GM12878 (cell line): ENCODE measurements at regions not wholly inside any gene's neighbourhood (a gene's known extent, or its start where the extent isn't known, plus 50 kb on each side); places are given as distances from the start of the nearest gene placed in this dataset.

Source experiments
- ATAC-seq: fragments of 200-7000 bp; cut with Tn5 transposase; 3 replicates; pipeline ENCODE4 v1.9.1; 2020; ENCODE audit warnings: mild to moderate bottlenecking, moderate library complexity
- BruUV-seq: library from RNA; stranded (reverse); fragments of 400-500 nt; replicated peaks from 2 replicates; lab custom pipeline; 2021; lab: Mats Ljungman, UMichigan
- CTCF ChIA-PET: fragments of 300-600 bp; sonication (Branson Sonifier 250); formaldehyde crosslinking; extraction: SDS; loops from one replicate; lab custom pipeline; 2021; ENCODE audit warnings: inconsistent platforms; lab: Yijun Ruan, JAX
- POLR2A ChIA-PET: fragments of 350-600 bp; formaldehyde crosslinking; extraction: SDS; loops from one replicate; lab custom pipeline; 2021; ENCODE audit warnings: inconsistent platforms; lab: Charles Lee
- RAD21 ChIA-PET: fragments of 300-600 bp; sonication (Branson Sonifier 250); formaldehyde crosslinking; loops from one replicate; lab custom pipeline; 2023; ENCODE audit warnings: antibody characterized with exemption; ENCODE audit not compliant: unreplicated experiment; lab: Charles Lee
- SMC1A ChIA-PET: fragments of 300-600 bp; sonication (Branson Sonifier 250); formaldehyde crosslinking; loops from one replicate; lab custom pipeline; 2023; ENCODE audit not compliant: unreplicated experiment, uncharacterized antibody; lab: Charles Lee
- DNase-seq: peaks from one replicate; pipeline ENCODE4 v3.0.0-alpha.2; 2011; ENCODE audit warnings: low read depth, low spot score
- FAIRE-seq: peaks from 3 replicates; lab custom pipeline; 2011; peaks lifted over from hg19 to GRCh38; lab: Jason Lieb, UNC
- H2AFZ ChIP-seq: 2 replicates; pipeline ENCODE4 v1.6.0; 2011; ENCODE audit warnings: low read depth, low read length, control low read depth; ENCODE audit not compliant: control insufficient read depth
- H3K27ac ChIP-seq: 2 replicates; pipeline ENCODE4 v1.5.1; 2011; ENCODE audit warnings: control low read depth; ENCODE audit not compliant: control insufficient read depth, insufficient read depth
- H3K27me3 ChIP-seq, 2 experiments: replicated peaks in 1 of 2; 2 replicates each; pipeline versions ENCODE4 v1.6.0 to v1.6.1; 2011; ENCODE audit warnings: low read length in 1 of 2; ENCODE audit not compliant: control insufficient read depth in 2 of 2, insufficient read depth in 2 of 2
- H3K36me3 ChIP-seq, 2 experiments: 2 replicates each; pipeline ENCODE4 v1.5.1; 2011; ENCODE audit warnings: low read length in 1 of 2; ENCODE audit not compliant: control insufficient read depth in 2 of 2, insufficient read depth in 2 of 2
- H3K4me1 ChIP-seq: 2 replicates; pipeline ENCODE4 v1.6.1; 2011; ENCODE audit warnings: mild to moderate bottlenecking, low read length, moderate library complexity, mixed read lengths; ENCODE audit not compliant: control insufficient read depth, insufficient read depth
- H3K4me2 ChIP-seq: 2 replicates; pipeline ENCODE4 v1.6.0; 2011; ENCODE audit warnings: control low read depth; ENCODE audit not compliant: control insufficient read depth, insufficient read depth
- H3K4me3 ChIP-seq: fragments of 200-600 bp; sonication (generic); 2 replicates; pipeline ENCODE4 v1.5.1; 2016
- H3K79me2 ChIP-seq: 2 replicates; pipeline ENCODE4 v1.6.0; 2011; ENCODE audit warnings: low read length; ENCODE audit not compliant: control insufficient read depth, insufficient read depth
- H3K9ac ChIP-seq: 2 replicates; pipeline ENCODE4 v1.8.0; 2011; ENCODE audit warnings: low read length, control low read depth, mixed read lengths; ENCODE audit not compliant: control insufficient read depth, insufficient read depth
- H3K9me3 ChIP-seq: replicated peaks from 3 replicates; pipeline ENCODE4 v1.5.1; 2011; ENCODE audit warnings: mild to moderate bottlenecking, low read length; ENCODE audit not compliant: control insufficient read depth, insufficient read depth
- H4K20me1 ChIP-seq: 2 replicates; pipeline ENCODE4 v1.6.0; 2011; ENCODE audit not compliant: control insufficient read depth, insufficient read depth
- ESRRA ChIP-seq: IDR thresholded peaks from 2 replicates; pipeline ENCODE4 v1.6.1; 2012; ENCODE audit warnings: mild to moderate bottlenecking, low read length, improper control_type of control experiment
- HDAC2 ChIP-seq: fragments of 200-600 bp; sonication (generic); IDR thresholded peaks from 2 replicates; pipeline ENCODE4 v1.6.1; 2017
- JUND ChIP-seq: IDR thresholded peaks from 2 replicates; pipeline ENCODE4 v1.6.1; 2012; ENCODE audit warnings: low read depth, mild to moderate bottlenecking, low read length, improper control_type of control experiment, moderate library complexity
- POLR2A ChIP-seq: IDR thresholded peaks from 2 replicates; pipeline ENCODE4 v1.6.1; 2011; ENCODE audit warnings: low read depth, mild to moderate bottlenecking, low read length
- SIX5 ChIP-seq: IDR thresholded peaks from 2 replicates; pipeline ENCODE4 v1.6.1; 2011; ENCODE audit warnings: mild to moderate bottlenecking, low read depth, low read length, moderate library complexity; ENCODE audit not compliant: severe bottlenecking
- SMARCA5 ChIP-seq: fragments of 450-650 bp; IDR thresholded peaks from 2 replicates; pipeline ENCODE4 v1.6.1; 2017; ENCODE audit warnings: mild to moderate bottlenecking
- TAF1 ChIP-seq: IDR thresholded peaks from 2 replicates; pipeline ENCODE4 v1.6.1; 2011; ENCODE audit warnings: mild to moderate bottlenecking, low read depth, low read length, borderline replicate concordance
- TARDBP ChIP-seq: IDR thresholded peaks from 2 replicates; pipeline ENCODE4 v1.6.1; 2016; ENCODE audit warnings: borderline replicate concordance
- ZNF384 ChIP-seq: IDR thresholded peaks from 2 replicates; pipeline ENCODE4 v1.6.1; 2012; ENCODE audit warnings: low read depth, mild to moderate bottlenecking, low read length, improper control_type of control experiment, borderline replicate concordance
- WGBS: methylation state at CpG from one replicate; pipeline ENCODE4 v1.1.6; 2016; ENCODE audit warnings: low lambda C conversion rate; ENCODE audit not compliant: insufficient replicate concordance, insufficient coverage; ENCODE audit errors: missing lambda C conversion rate; 5-methylcytosine and 5-hydroxymethylcytosine counted together
- in situ Hi-C: fragments of 300-500 bp; cut with MboI; formaldehyde crosslinking; loops from 9 replicates; pipeline ENCODE4 v1.14.3; 2018; ENCODE audit warnings: mixed read lengths
- intact Hi-C: fragments of 100-400 bp; cut with micrococcal nuclease; formaldehyde crosslinking; loops from one replicate; pipeline ENCODE4 v1.14.2; 2022; ENCODE audit not compliant: unreplicated experiment
- TF ChIP-seq, protein P1 (sequence below): IDR thresholded peaks from 2 replicates; pipeline ENCODE4 v1.6.1; 2011; ENCODE audit warnings: borderline replicate concordance, low read depth, mild to moderate bottlenecking, moderate library complexity, low read length; ENCODE audit not compliant: insufficient read depth, poor library complexity, severe bottlenecking
- TF ChIP-seq, protein P2 (sequence below): fragments of 450-650 bp; IDR thresholded peaks from 2 replicates; pipeline ENCODE4 v1.6.1; 2017; ENCODE audit warnings: mild to moderate bottlenecking, moderate library complexity
- TF ChIP-seq, protein P3 (sequence below): fragments of 450-650 bp; IDR thresholded peaks from 2 replicates; pipeline ENCODE4 v1.6.1; 2016; ENCODE audit warnings: mild to moderate bottlenecking
- TF ChIP-seq, protein P4 (sequence below): fragments of 450-650 bp; IDR thresholded peaks from 2 replicates; pipeline ENCODE4 v1.6.1; 2016; ENCODE audit warnings: mild to moderate bottlenecking
- TF ChIP-seq, protein P5 (sequence below): IDR thresholded peaks from 2 replicates; pipeline ENCODE4 v1.6.1; 2011; ENCODE audit warnings: low read depth, low read length, improper control_type of control experiment, borderline replicate concordance

DNA sequence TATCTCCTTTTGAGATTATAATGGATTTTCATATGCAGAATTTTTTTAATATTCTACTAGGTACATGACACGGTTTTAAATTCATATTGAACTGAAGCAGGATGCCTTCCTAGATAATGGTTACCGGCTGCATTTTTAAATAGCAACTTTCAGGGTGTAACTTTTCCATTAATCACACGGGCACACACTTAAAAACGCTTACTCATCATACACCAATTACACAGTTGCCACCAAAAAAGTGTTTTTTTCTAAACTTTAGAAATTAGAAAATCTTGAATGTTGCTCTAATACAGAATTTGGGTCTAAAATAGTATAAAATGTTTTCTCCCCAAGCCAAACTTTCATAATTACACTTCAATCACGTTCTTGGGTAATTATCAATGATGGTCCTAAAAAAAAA is 149.1 kb upstream of the RNF32 start:
- Histone ChIP-seq H3K4me2 (no peak overlapping the region), H3K4me1 (no peaks in the 10 kb centered on the region), H2AFZ (no peak overlapping the region), H3K27me3 (no peaks in the 10 kb centered on the region), H3K36me3 (no peaks in the 10 kb centered on the region), H3K4me3 (no peak overlapping the region), H4K20me1 (no peaks in the 10 kb centered on the region)
- WGBS = 2% methylated on average over 5 of the region's 5 CpGs
- no peak for FAIRE-seq
- intact Hi-C loops = no loop called here
- TF ChIP-seq ZNF384 (no peak), SIX5 (no peak), HDAC2 (no peak), SMARCA5 (no peak), ESRRA (no peak), POLR2A (no peak), TAF1 (no peak), JUND (no peak), TARDBP (no peak)
- TF ChIP-seq, protein P1, sequence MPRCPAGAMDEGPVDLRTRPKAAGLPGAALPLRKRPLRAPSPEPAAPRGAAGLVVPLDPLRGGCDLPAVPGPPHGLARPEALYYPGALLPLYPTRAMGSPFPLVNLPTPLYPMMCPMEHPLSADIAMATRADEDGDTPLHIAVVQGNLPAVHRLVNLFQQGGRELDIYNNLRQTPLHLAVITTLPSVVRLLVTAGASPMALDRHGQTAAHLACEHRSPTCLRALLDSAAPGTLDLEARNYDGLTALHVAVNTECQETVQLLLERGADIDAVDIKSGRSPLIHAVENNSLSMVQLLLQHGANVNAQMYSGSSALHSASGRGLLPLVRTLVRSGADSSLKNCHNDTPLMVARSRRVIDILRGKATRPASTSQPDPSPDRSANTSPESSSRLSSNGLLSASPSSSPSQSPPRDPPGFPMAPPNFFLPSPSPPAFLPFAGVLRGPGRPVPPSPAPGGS = no peak
- TF ChIP-seq, protein P2, sequence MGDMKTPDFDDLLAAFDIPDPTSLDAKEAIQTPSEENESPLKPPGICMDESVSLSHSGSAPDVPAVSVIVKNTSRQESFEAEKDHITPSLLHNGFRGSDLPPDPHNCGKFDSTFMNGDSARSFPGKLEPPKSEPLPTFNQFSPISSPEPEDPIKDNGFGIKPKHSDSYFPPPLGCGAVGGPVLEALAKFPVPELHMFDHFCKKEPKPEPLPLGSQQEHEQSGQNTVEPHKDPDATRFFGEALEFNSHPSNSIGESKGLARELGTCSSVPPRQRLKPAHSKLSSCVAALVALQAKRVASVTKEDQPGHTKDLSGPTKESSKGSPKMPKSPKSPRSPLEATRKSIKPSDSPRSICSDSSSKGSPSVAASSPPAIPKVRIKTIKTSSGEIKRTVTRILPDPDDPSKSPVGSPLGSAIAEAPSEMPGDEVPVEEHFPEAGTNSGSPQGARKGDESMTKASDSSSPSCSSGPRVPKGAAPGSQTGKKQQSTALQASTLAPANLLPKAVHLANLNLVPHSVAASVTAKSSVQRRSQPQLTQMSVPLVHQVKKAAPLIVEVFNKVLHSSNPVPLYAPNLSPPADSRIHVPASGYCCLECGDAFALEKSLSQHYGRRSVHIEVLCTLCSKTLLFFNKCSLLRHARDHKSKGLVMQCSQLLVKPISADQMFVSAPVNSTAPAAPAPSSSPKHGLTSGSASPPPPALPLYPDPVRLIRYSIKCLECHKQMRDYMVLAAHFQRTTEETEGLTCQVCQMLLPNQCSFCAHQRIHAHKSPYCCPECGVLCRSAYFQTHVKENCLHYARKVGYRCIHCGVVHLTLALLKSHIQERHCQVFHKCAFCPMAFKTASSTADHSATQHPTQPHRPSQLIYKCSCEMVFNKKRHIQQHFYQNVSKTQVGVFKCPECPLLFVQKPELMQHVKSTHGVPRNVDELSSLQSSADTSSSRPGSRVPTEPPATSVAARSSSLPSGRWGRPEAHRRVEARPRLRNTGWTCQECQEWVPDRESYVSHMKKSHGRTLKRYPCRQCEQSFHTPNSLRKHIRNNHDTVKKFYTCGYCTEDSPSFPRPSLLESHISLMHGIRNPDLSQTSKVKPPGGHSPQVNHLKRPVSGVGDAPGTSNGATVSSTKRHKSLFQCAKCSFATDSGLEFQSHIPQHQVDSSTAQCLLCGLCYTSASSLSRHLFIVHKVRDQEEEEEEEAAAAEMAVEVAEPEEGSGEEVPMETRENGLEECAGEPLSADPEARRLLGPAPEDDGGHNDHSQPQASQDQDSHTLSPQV = no peak
- TF ChIP-seq, protein P3, sequence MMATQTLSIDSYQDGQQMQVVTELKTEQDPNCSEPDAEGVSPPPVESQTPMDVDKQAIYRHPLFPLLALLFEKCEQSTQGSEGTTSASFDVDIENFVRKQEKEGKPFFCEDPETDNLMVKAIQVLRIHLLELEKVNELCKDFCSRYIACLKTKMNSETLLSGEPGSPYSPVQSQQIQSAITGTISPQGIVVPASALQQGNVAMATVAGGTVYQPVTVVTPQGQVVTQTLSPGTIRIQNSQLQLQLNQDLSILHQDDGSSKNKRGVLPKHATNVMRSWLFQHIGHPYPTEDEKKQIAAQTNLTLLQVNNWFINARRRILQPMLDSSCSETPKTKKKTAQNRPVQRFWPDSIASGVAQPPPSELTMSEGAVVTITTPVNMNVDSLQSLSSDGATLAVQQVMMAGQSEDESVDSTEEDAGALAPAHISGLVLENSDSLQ = no peak
- TF ChIP-seq, protein P4, sequence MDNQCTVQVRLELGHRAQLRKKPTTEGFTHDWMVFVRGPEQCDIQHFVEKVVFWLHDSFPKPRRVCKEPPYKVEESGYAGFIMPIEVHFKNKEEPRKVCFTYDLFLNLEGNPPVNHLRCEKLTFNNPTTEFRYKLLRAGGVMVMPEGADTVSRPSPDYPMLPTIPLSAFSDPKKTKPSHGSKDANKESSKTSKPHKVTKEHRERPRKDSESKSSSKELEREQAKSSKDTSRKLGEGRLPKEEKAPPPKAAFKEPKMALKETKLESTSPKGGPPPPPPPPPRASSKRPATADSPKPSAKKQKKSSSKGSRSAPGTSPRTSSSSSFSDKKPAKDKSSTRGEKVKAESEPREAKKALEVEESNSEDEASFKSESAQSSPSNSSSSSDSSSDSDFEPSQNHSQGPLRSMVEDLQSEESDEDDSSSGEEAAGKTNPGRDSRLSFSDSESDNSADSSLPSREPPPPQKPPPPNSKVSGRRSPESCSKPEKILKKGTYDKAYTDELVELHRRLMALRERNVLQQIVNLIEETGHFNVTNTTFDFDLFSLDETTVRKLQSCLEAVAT = no peak
- TF ChIP-seq, protein P5, sequence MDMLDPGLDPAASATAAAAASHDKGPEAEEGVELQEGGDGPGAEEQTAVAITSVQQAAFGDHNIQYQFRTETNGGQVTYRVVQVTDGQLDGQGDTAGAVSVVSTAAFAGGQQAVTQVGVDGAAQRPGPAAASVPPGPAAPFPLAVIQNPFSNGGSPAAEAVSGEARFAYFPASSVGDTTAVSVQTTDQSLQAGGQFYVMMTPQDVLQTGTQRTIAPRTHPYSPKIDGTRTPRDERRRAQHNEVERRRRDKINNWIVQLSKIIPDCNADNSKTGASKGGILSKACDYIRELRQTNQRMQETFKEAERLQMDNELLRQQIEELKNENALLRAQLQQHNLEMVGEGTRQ = no peak
- TF ChIP-seq, all 136 proteins: peak for 0
- DNase-seq = no peak
- H3K9me3 ChIP-seq = no peaks in the 10 kb centered on the region
- no peaks in the 10 kb centered on the region for H3K79me2 ChIP-seq
- RAD21 ChIA-PET = no interaction called here
- CTCF ChIA-PET = no interaction called here
- H3K9ac ChIP-seq = no peak overlapping the region
- SMC1A ChIA-PET = no interaction called here
- H3K27ac ChIP-seq = no peak overlapping the region
- in situ Hi-C loops = no loop called here
- ATAC-seq = no peak
- POLR2A ChIA-PET = no interaction called here
- BruUV-seq = no TSS peak
